ENCODE measurements at regions not wholly inside any gene's neighbourhood (a gene's known extent, or its start where the extent isn't known, plus 50 kb on each side); places are given as distances from the start of the nearest gene placed in this dataset.

DNA sequence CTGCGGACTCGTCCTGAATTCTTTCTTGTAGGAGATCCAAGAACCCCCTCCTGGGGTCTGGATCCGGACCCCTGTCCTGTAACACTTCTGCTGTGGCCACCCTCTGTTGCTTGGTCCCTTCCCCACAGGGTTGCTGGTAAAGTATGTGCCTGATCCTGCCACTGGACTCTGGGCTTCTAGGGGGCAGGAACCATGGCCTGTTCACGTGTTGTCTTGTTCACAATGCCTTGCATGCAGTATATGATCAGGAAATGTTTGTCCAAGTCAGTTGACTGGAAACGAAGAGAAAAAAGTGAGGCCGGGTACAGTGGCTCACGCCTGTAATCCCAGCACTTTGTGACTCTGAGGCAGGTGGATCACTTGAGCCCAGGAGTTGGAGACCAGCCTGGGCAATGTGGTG lies 139.3 kb upstream of the ALDH1B1 start (continued):
- TF ChIP-seq ZNF878 (CRISPR knock-in tag; IDR thresholded peaks at IDR 0.05) (no peak), RFX1 (IDR thresholded peaks at IDR 0.05) (no peak), ZNF225 (CRISPR knock-in tag; IDR thresholded peaks at IDR 0.05) (no peak), ZNF788 (CRISPR knock-in tag; IDR thresholded peaks at IDR 0.05; ENCODE audit: borderline replicate concordance) (0 out of 2 replicates have a peak, but pooled peaks have one; percentile 22), ZNF781 (CRISPR knock-in tag; IDR thresholded peaks at IDR 0.05; ENCODE audit: borderline replicate concordance, not compliant biosample characterization) (no peak), TP53 (CRISPR knock-in tag; conservative IDR thresholded peaks at IDR 0.05) (no peak), SMARCE1 (IDR thresholded peaks at IDR 0.05; ENCODE audit: borderline replicate concordance) (no peak), KDM5B (CRISPR knock-in tag; IDR thresholded peaks at IDR 0.05; ENCODE audit: borderline replicate concordance) (no peak)
- TF ChIP-seq, protein P1, sequence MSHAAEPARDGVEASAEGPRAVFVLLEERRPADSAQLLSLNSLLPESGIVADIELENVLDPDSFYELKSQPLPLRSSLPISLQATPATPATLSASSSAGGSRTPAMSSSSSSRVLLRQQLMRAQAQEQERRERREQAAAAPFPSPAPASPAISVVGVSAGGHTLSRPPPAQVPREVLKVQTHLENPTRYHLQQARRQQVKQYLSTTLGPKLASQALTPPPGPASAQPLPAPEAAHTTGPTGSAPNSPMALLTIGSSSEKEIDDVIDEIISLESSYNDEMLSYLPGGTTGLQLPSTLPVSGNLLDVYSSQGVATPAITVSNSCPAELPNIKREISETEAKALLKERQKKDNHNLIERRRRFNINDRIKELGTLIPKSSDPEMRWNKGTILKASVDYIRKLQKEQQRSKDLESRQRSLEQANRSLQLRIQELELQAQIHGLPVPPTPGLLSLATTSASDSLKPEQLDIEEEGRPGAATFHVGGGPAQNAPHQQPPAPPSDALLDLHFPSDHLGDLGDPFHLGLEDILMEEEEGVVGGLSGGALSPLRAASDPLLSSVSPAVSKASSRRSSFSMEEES (CRISPR knock-in tag; IDR thresholded peaks at IDR 0.05): peak; percentile 50; the same call in 1 of the 2 replicates
- TF ChIP-seq, protein P2, sequence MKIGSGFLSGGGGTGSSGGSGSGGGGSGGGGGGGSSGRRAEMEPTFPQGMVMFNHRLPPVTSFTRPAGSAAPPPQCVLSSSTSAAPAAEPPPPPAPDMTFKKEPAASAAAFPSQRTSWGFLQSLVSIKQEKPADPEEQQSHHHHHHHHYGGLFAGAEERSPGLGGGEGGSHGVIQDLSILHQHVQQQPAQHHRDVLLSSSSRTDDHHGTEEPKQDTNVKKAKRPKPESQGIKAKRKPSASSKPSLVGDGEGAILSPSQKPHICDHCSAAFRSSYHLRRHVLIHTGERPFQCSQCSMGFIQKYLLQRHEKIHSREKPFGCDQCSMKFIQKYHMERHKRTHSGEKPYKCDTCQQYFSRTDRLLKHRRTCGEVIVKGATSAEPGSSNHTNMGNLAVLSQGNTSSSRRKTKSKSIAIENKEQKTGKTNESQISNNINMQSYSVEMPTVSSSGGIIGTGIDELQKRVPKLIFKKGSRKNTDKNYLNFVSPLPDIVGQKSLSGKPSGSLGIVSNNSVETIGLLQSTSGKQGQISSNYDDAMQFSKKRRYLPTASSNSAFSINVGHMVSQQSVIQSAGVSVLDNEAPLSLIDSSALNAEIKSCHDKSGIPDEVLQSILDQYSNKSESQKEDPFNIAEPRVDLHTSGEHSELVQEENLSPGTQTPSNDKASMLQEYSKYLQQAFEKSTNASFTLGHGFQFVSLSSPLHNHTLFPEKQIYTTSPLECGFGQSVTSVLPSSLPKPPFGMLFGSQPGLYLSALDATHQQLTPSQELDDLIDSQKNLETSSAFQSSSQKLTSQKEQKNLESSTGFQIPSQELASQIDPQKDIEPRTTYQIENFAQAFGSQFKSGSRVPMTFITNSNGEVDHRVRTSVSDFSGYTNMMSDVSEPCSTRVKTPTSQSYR (CRISPR knock-in tag; IDR thresholded peaks at IDR 0.05; ENCODE audit: borderline replicate concordance): peak; percentile 22; the same call in 1 of the 2 replicates
- TF ChIP-seq, protein P3, sequence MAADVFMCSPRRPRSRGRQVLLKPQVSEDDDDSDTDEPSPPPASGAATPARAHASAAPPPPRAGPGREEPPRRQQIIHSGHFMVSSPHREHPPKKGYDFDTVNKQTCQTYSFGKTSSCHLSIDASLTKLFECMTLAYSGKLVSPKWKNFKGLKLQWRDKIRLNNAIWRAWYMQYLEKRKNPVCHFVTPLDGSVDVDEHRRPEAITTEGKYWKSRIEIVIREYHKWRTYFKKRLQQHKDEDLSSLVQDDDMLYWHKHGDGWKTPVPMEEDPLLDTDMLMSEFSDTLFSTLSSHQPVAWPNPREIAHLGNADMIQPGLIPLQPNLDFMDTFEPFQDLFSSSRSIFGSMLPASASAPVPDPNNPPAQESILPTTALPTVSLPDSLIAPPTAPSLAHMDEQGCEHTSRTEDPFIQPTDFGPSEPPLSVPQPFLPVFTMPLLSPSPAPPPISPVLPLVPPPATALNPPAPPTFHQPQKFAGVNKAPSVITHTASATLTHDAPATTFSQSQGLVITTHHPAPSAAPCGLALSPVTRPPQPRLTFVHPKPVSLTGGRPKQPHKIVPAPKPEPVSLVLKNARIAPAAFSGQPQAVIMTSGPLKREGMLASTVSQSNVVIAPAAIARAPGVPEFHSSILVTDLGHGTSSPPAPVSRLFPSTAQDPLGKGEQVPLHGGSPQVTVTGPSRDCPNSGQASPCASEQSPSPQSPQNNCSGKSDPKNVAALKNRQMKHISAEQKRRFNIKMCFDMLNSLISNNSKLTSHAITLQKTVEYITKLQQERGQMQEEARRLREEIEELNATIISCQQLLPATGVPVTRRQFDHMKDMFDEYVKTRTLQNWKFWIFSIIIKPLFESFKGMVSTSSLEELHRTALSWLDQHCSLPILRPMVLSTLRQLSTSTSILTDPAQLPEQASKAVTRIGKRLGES (CRISPR knock-in tag; IDR thresholded peaks at IDR 0.05; ENCODE audit: borderline replicate concordance): peak; percentile 28; the same call in 1 of the 2 replicates
- TF ChIP-seq, protein P4, sequence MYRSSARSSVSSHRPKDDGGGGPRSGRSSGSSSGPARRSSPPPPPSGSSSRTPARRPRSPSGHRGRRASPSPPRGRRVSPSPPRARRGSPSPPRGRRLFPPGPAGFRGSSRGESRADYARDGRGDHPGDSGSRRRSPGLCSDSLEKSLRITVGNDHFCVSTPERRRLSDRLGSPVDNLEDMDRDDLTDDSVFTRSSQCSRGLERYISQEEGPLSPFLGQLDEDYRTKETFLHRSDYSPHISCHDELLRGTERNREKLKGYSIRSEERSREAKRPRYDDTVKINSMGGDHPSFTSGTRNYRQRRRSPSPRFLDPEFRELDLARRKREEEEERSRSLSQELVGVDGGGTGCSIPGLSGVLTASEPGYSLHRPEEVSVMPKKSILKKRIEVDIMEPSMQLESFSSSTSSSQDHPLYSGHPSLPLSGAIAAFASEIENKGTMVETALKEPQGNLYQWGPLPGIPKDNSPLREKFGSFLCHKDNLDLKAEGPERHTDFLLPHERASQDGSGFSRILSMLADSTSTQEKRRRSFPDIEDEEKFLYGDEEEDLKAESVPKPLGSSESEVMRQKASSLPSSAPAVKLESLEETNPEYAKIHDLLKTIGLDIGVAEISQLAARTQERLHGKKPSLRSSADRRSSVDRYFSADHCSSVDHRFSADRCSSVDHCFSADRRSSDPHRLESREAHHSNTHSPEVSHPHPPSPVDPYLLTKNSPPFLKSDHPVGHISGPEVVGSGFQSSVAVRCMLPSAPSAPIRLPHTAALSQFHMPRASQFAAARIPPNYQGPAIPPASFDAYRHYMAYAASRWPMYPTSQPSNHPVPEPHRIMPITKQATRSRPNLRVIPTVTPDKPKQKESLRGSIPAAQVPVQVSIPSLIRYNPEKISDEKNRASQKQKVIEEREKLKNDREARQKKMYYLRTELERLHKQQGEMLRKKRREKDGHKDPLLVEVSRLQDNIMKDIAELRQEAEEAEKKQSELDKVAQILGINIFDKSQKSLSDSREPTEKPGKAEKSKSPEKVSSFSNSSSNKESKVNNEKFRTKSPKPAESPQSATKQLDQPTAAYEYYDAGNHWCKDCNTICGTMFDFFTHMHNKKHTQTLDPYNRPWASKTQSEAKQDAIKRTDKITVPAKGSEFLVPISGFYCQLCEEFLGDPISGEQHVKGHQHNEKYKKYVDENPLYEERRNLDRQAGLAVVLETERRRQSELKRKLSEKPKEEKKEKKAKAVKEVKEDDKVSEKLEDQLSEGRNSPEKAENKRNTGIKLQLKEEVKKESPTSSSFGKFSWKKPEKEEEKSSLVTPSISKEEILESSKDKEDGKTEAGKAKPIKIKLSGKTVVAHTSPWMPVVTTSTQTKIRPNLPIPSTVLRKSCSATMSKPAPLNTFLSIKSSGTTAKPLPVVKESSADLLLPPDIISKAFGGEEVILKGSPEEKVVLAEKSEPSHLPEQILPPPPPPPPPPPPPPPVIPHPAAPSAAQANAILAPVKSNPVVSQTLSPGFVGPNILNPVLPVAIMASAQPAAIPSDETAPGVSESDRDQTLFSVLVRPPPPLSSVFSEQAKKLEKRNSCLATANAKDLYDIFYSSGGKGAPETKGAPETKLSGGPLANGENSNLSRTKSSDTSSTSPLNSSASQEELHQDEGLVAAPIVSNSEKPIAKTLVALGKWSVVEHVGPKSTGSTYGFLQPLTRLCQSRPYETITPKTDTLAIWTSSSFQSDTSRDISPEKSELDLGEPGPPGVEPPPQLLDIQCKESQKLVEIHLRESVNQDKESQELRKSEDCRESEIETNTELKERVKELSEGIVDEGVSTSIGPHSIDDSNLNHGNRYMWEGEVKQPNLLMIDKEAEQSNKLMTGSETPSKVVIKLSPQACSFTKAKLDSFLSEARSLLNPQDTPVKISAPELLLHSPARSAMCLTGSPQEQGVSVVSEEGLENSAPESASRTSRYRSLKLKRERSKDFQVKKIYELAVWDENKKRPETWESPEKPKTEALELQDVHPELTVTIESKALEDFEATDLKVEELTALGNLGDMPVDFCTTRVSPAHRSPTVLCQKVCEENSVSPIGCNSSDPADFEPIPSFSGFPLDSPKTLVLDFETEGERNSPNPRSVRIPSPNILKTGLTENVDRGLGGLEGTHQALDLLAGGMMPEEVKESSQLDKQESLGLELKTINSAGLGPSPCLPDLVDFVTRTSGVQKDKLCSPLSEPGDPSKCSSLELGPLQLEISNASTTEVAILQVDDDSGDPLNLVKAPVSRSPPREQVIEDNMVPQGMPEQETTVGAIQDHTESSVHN (CRISPR knock-in tag; IDR thresholded peaks at IDR 0.05): no peak
